ENCODE measurements at regions not wholly inside any gene's neighbourhood (a gene's known extent, or its start where the extent isn't known, plus 50 kb on each side); places are given as distances from the start of the nearest gene placed in this dataset.

GRCh38 chrX:107537815-107538214 is 88.4 kb downstream of the FRMPD3 start:
- TF ChIP-seq CTCF (IDR thresholded peaks at IDR 0.05; ENCODE audit: borderline replicate concordance, extremely low read depth, low read length, poor library complexity, severe bottlenecking) (peak; percentile 55), EZH2 (IDR thresholded peaks at IDR 0.05; ENCODE audit: borderline replicate concordance, low read depth, low read length, severe bottlenecking) (no peak)
